Ishikawa (cell line): ENCODE measurements at regions not wholly inside any gene's neighbourhood (a gene's known extent, or its start where the extent isn't known, plus 50 kb on each side); places are given as distances from the start of the nearest gene placed in this dataset.

Source experiments
- CEBPB ChIP-seq: IDR thresholded peaks from 2 replicates; pipeline ENCODE4 v1.6.1; 2012
- EGR1 ChIP-seq: IDR thresholded peaks from 2 replicates; pipeline ENCODE4 v1.6.1; 2012
- EP300 ChIP-seq: IDR thresholded peaks from 2 replicates; pipeline ENCODE4 v1.6.1; 2012; ENCODE audit warnings: borderline replicate concordance
- FOXM1 ChIP-seq: IDR thresholded peaks from 2 replicates; pipeline ENCODE4 v1.6.1; 2012; ENCODE audit warnings: low read depth, borderline replicate concordance
- MAX ChIP-seq: IDR thresholded peaks from 2 replicates; pipeline ENCODE4 v1.6.1; 2012
- RAD21 ChIP-seq: IDR thresholded peaks from 2 replicates; pipeline ENCODE4 v1.6.1; 2012; ENCODE audit warnings: low read depth
- TAF1 ChIP-seq: IDR thresholded peaks from 2 replicates; pipeline ENCODE4 v1.6.1; 2012; ENCODE audit warnings: low read depth, mild to moderate bottlenecking
- TCF12 ChIP-seq: IDR thresholded peaks from 2 replicates; pipeline ENCODE4 v1.6.1; 2012; ENCODE audit warnings: low read depth
- USF1 ChIP-seq: IDR thresholded peaks from 2 replicates; pipeline ENCODE4 v1.6.1; 2012
- ZBTB7A ChIP-seq: IDR thresholded peaks from 2 replicates; pipeline ENCODE4 v1.6.1; 2012; ENCODE audit warnings: low read depth
- TF ChIP-seq, protein P1 (sequence below): IDR thresholded peaks from 2 replicates; pipeline ENCODE4 v1.6.1; 2012; ENCODE audit warnings: low read depth, mild to moderate bottlenecking

GRCh38 chr4:147019091-147019490, 73.4 kb upstream of the TTC29 start:
- TF ChIP-seq, protein P1, sequence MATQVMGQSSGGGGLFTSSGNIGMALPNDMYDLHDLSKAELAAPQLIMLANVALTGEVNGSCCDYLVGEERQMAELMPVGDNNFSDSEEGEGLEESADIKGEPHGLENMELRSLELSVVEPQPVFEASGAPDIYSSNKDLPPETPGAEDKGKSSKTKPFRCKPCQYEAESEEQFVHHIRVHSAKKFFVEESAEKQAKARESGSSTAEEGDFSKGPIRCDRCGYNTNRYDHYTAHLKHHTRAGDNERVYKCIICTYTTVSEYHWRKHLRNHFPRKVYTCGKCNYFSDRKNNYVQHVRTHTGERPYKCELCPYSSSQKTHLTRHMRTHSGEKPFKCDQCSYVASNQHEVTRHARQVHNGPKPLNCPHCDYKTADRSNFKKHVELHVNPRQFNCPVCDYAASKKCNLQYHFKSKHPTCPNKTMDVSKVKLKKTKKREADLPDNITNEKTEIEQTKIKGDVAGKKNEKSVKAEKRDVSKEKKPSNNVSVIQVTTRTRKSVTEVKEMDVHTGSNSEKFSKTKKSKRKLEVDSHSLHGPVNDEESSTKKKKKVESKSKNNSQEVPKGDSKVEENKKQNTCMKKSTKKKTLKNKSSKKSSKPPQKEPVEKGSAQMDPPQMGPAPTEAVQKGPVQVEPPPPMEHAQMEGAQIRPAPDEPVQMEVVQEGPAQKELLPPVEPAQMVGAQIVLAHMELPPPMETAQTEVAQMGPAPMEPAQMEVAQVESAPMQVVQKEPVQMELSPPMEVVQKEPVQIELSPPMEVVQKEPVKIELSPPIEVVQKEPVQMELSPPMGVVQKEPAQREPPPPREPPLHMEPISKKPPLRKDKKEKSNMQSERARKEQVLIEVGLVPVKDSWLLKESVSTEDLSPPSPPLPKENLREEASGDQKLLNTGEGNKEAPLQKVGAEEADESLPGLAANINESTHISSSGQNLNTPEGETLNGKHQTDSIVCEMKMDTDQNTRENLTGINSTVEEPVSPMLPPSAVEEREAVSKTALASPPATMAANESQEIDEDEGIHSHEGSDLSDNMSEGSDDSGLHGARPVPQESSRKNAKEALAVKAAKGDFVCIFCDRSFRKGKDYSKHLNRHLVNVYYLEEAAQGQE = no peak
- TF ChIP-seq USF1 (no peak), ZBTB7A (no peak), MAX (no peak), EGR1 (no peak), TCF12 (no peak), FOXM1 (no peak), RAD21 (peak; percentile 88), EP300 (no peak), CEBPB (no peak), TAF1 (no peak)
